GM21576 (cell line): ENCODE measurements at regions not wholly inside any gene's neighbourhood (a gene's known extent, or its start where the extent isn't known, plus 50 kb on each side); places are given as distances from the start of the nearest gene placed in this dataset.

Experiments used
- ATAC-seq: cut with Tn5 transposase; IDR thresholded peaks from one replicate; pipeline ENCODE4 v1.9.1; 2021; ENCODE audit warnings: mild to moderate bottlenecking, moderate library complexity; ENCODE audit not compliant: unreplicated experiment

DNA sequence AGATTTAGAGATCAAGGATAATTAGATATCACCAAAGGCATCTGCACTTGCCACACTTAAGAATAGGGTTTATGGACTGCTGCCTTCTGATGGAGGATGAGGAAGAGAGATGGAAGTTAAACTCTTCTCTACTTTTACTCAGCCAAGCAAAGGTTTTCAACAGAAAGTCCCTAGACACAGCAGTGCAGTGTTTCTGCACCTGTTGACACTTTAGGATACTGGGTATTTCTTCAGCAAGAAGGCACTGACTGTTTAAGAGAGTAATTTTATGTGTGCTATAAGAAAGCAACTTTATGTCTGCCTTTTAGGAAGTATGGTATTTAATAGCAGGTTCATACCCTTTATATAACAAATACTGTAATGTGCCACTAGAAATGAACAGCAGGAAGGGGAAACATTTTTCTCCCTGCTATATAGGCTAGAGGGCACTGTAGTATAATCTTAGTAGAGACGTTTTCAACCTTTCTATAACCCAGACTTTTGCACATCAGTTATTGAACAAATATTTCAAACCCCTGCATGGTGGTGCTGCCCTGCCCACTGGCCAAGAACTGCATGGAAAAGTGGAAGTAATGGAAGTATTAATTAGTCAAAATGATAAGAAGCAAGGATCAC lies 225.0 kb upstream of the GRIP1 start:
- no peak for ATAC-seq

DNA sequence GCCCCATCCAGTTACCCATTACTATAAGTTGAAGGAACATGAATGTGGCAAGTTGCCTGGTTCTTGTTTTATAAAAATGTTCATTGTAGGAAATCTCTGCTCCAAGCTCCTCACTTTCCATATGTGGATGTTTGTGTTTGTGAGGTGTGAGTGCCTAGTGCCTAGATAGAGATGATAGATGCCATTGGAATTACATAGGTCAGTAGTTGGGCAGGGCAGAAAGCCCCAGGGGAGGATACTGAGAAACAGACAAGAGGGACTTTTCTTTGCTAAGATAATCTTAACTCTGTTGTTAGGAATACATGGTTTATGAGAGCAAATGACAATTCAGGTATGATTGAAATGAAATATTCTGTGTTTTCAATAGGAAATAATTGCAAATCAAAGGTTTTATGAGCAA lies 226.3 kb upstream of the GRIP1 start:
- ATAC-seq = no peak

DNA sequence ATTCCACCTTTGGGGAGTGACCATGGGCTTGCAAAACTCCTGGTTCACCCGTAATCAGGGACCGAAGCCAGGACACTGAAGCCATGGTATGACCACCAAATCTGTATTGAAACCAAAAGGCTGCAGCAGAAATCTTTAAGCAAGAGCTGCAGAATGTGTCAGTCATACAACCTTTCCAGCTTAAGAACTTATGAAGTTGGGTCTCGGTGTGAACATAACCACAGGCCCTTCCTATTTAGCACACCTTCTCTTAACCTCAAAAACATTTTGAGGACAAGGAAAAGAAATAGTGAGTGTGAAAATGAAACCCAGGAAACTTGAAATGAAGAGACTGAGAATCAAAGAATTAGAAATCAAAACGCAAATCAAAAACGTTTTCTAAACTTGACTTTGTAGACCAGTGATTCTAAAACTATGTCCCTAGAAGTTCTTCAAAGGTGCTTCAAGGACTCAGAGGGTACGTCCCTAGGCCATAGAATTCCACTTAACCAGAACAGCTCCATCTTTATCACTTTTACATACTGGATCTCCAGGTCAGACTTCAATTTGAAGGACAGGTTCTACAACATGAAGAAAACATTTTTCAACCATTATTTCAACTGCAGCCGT lies 231.6 kb upstream of the GRIP1 start:
- ATAC-seq = no peak

GRCh38 chr12:66915306-66915904 lies 236.5 kb upstream of the GRIP1 start:
- ATAC-seq = no peak

DNA sequence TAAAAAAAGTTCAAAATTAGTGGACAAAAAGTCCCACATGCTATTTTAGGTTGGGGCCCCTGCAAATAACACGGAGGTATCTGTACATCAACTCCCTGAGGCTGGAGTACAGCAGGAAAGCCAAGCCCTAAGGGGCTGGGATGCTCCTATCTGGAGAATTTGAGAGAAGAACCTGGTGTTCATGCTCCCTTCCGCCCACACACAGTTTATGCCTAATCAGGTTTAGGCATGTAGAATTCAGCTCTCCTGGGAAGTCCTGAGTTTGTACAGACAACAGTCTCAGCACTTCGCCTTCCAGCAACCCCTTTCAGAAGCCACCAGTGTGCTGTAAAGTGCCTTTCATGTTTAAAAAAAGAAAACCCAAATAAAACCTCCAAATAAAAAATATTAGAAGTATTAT lies 237.3 kb upstream of the GRIP1 start:
- ATAC-seq = no peak

- no peak for ATAC-seq
These were observed 240.6 kb upstream of the GRIP1 start for GRCh38 chr12:66919466-66919865.

DNA sequence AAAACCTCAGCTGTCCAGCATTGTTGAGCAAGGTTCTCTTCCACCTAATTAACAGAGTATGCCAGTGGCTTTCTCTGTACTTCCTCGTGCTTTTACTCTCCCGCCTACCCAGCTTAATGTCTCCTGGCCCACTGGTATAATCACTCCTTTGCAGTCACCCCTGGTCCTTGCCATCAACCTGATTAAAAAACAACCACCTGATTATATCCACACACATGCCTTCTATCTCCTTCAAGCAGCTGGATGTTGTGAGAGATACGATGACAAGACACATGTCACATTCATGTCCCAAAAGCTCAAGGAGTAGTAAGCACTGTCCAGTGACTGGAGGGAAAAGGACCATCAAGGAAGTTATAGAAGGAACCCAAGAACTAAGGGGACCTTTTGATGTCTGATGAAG lies 241.3 kb upstream of the GRIP1 start:
- no peak for ATAC-seq

- no peak for ATAC-seq
These were observed 242.3 kb upstream of the GRIP1 start for GRCh38 chr12:66921151-66921550.

DNA sequence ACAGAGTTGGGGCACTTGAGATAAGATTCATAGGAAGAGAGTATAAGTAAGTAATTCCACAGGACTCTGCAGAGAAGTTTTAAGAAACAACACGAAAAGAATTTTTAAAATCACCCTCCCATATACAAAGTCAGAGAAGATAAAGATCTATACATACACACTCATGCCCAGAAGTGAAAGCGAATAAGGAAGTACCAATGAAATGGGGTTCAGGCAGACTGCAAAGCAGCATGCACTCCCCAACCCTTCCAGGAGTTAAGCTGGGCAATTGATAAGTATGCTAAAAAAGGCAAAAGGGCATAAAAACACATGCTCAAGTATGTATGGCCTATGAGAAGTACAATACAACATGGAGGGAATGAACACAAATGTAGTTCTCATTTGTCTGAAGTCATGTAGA lies 246.2 kb upstream of the GRIP1 start:
- no peak for ATAC-seq

GRCh38 chr12:66929121-66929520 lies 250.2 kb upstream of the GRIP1 start:
- ATAC-seq = no peak

- no peak for ATAC-seq
These were observed 252.2 kb upstream of the GRIP1 start for GRCh38 chr12:66931091-66931490.

DNA sequence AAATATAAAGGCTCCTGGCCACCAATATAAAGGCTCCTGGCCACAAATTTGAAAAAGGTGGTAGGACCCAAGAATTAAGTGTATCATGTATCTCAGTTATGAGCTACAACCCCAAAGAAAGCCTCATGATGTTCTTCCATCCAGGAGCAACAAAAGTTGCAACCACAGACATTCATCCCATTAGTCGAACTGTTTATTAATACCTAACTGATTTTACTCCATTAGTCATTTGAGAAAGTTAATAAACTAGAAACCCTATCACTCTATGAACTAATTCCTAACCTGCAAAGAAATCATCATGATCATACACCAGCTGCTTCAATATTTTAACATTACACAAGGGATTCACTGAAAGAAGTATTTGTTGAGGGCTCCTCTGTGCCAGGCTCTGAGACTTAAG lies 253.2 kb upstream of the GRIP1 start:
- ATAC-seq = no peak

DNA sequence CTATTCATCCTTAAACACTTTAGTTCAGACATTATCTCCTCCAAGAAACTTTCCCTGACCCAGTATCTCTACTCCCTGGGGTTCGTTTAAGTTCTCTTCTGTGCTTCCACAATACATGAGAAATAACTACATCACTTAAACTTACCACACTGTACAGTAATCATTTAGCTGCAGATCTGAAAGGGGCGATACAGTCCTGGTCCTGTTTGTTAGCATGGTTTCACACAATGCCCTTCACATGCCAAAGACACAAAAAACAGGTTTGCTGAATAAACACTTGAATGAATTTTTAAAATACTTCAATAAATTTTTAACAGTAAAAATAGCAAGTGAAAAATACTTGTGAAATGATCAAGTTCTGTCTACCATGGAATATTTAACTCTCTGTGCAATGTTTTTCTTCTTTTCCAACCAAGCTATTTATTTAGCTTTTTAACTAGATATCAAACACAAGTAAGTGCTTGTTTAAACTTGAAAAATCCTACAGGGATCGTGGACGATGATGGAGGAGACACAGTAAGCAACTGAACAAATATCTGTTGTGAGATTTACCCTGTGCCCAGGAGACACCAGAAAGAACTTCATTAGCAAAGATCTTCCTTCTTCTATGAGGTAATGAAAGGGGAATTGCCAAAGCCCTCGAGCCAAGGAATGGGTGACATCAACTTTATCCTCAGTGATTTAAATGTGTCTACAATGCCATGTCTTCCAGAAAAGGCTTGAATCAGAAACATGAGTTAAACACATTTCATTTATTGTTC lies 255.6 kb upstream of the GRIP1 start:
- ATAC-seq = no peak

GRCh38 chr12:66941150-66941549 lies 262.3 kb upstream of the GRIP1 start:
- no peak for ATAC-seq

DNA sequence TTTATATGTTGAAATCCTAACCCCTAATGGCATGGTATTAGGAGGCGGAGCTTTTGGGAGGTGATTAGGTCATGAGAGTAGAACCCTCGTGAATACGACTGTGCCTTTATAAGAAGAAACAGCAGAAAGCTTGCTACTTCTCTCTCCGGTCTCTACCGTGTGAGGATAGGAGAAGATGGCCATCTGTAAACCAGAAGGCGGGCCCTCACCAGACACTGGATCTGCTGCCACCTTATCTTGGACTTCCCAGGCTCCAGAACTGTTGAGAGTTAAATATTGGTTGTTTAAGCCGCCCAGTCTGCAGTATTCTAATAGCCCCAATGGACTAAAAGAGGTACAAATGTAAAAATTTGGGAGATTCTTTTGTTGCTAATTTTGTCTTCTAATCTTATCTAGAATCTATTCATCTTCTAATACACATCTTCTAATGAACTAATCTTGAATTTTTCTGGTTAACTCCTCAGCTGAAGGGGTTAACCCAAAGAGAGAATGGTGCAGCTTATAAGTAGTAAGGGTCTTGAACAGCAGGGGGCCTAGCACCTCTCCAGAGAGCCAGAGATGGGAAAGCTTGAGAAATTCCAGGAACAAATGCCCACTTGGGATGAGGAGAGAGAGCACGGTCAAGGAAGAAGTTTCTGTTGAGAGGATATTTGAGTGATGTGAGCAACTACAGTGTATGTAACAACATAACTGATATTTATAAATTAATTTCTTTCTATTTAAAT lies 264.0 kb upstream of the GRIP1 start:
- ATAC-seq = no peak

DNA sequence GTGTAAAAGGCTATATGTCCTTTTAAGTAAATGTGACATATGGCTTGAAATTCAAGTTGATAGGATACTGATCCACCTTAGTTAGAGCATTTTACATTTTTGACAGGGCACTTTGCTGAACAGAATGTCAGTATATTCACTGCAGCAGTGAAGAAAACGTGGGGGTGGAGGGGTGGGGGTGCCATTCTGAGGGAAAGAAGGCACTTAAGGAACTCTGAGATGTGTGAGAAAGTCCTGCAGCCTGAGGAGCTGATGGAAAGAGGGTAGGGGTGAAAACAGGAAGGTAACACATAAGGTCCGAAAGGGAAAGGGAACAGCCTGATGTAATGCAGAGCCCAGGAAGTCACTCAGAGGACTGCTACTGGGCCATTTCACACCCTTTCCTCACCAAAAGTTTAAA lies 265.5 kb upstream of the GRIP1 start:
- ATAC-seq = no peak

DNA sequence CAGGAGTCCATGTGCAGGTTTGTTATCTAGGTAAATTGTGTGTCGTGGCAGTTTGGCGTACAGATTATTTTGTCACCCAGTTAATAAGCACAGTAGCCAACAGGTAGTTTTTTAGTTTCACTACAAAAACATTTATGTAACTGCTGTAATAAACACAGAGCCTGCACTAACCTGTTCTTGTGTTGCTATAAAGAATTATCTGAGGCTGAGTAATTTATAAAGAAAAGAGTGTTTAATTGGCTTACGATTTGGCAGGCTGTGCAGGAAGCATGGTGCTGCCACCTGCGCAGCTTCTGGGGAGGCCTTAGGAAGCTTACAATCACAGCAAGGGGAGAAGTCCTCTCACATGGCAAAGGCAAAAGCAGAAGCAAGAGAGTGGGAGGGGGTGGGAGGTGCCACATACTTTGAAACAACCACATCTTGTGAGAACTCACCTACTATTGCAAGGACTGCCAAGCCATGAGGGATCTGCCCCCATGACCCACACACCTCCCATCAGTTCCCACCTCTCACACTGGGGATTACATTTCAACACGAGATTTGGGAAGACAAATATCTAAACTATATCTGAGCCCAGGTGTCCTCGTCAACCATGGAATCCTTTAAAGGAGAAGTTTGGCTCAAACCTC lies 266.4 kb upstream of the GRIP1 start:
- no peak for ATAC-seq

- no peak for ATAC-seq
These were observed 268.2 kb upstream of the GRIP1 start for GRCh38 chr12:66947119-66947518.

- ATAC-seq = no peak
These were observed 273.8 kb upstream of the GRIP1 start for GRCh38 chr12:66952668-66953067.

DNA sequence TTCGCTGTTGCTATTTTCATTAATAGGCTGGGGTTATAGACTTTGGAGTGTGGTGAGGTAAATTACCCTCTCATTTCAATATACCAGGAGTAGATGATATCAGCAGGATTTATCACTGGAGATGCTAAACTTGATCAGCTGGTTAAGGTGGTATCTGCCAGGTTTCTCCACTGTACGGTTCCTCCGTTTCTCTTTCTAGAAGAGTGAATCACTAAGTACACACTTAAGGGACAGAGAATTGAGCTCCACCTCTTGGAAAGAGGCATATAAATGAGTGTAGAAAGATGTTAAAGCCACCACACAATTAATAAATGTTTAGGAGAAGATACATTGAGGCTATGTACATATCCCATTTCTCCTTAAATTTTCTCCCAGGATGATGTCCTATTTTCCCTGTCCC lies 277.4 kb upstream of the GRIP1 start:
- no peak for ATAC-seq

DNA sequence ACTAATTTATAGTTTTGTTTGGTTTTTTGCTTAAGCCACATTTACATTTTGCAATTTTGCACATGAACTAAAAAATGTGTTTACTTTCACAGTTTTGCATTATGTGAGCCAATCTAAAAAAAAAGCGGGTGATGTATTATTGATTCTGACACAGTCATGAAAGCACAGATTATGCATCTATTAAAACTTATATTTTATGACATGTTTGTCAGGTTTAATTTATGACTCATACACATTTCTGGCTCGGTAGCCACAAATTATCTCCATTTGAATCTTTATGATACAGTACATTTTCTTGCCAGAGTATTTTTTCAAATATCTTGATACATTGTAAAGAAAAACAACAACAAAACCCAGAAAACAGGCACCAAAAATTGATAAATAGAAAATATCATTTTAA lies 280.4 kb upstream of the GRIP1 start:
- ATAC-seq = no peak
